ENCODE measurements at regions not wholly inside any gene's neighbourhood (a gene's known extent, or its start where the extent isn't known, plus 50 kb on each side); places are given as distances from the start of the nearest gene placed in this dataset.
A peak's percentile ranks its signal among the peaks of the same experiment; 100 is the strongest.

- POLR2A ChIA-PET: interaction anchor here (0.6 to 1.2 kb wide), 2 partner anchors 8 to 625 kb away, joined by 3 to 4 read pairs; no protein-coding TSS in a partner anchor
- Mint-ChIP-seq H3K36me3 (ENCODE audit: insufficient read depth, unreplicated experiment) (no peaks in the 10 kb centered on the region), H3K27me3 (ENCODE audit: insufficient read depth, unreplicated experiment) (no peaks in the 10 kb centered on the region), H3K4me3 (ENCODE audit: unreplicated experiment) (no peak overlapping the region), H3K4me1 (ENCODE audit: insufficient read depth, unreplicated experiment) (peaks cover 8% of the 10 kb centered on the region), H3K27ac (ENCODE audit: low read depth, unreplicated experiment) (no peak overlapping the region), H3K9me3 (ENCODE audit: unreplicated experiment) (peaks cover 17% of the 10 kb centered on the region)
- no peak for TF ChIP-seq CTCF (IDR thresholded peaks at IDR 0.05; ENCODE audit: unreplicated experiment)
- no peak for DNase-seq (ENCODE audit: unreplicated experiment)
- CTCF ChIA-PET: interaction anchor here (0.6 kb wide), 1 partner anchor 27 kb away, joined by 3 read pairs; no protein-coding TSS in a partner anchor
- intact Hi-C loops (cut with micrococcal nuclease): no loop called here
- no TSS peak for BruUV-seq (replicated peaks)
These were observed 459.0 kb downstream of the KLF5 start for GRCh38 chr13:73517766-73518165.

- Mint-ChIP-seq H3K36me3 (ENCODE audit: insufficient read depth, unreplicated experiment) (no peaks in the 10 kb centered on the region), H3K27ac (ENCODE audit: low read depth, unreplicated experiment) (no peak overlapping the region), H3K4me3 (ENCODE audit: unreplicated experiment) (no peak overlapping the region), H3K27me3 (ENCODE audit: insufficient read depth, unreplicated experiment) (no peaks in the 10 kb centered on the region), H3K9me3 (ENCODE audit: unreplicated experiment) (peaks cover 17% of the 10 kb centered on the region), H3K4me1 (ENCODE audit: insufficient read depth, unreplicated experiment) (peaks cover 6% of the 10 kb centered on the region)
- no peak for DNase-seq (ENCODE audit: unreplicated experiment)
- intact Hi-C loops (cut with micrococcal nuclease): no loop called here
- BruUV-seq (replicated peaks): no TSS peak
- POLR2A ChIA-PET: interaction anchor here (0.7 to 1.2 kb wide), 2 partner anchors 9 to 19 kb away, joined by 4 to 5 read pairs; no protein-coding TSS in a partner anchor
- no peak for TF ChIP-seq CTCF (IDR thresholded peaks at IDR 0.05; ENCODE audit: unreplicated experiment)
- CTCF ChIA-PET: interaction anchor here (0.7 kb wide), 1 partner anchor 83 kb away, joined by 3 read pairs; no protein-coding TSS in a partner anchor
These were observed 457.9 kb downstream of the KLF5 start for GRCh38 chr13:73516731-73517130.

- CTCF ChIA-PET: no interaction called here
- no peak for TF ChIP-seq CTCF (IDR thresholded peaks at IDR 0.05; ENCODE audit: unreplicated experiment)
- Mint-ChIP-seq H3K27ac (ENCODE audit: low read depth, unreplicated experiment) (no peak overlapping the region), H3K27me3 (ENCODE audit: insufficient read depth, unreplicated experiment) (no peaks in the 10 kb centered on the region), H3K9me3 (ENCODE audit: unreplicated experiment) (peaks cover 25% of the 10 kb centered on the region), H3K4me3 (ENCODE audit: unreplicated experiment) (no peak overlapping the region), H3K4me1 (ENCODE audit: insufficient read depth, unreplicated experiment) (no peaks in the 10 kb centered on the region), H3K36me3 (ENCODE audit: insufficient read depth, unreplicated experiment) (no peaks in the 10 kb centered on the region)
- DNase-seq (ENCODE audit: unreplicated experiment): no peak
- BruUV-seq (replicated peaks): no TSS peak
- intact Hi-C loops (cut with micrococcal nuclease): no loop called here
- POLR2A ChIA-PET: interaction anchor here (0.7 kb wide), 1 partner anchor 285 kb away, joined by 3 read pairs; no protein-coding TSS in a partner anchor
These were observed 455.4 kb downstream of the KLF5 start for GRCh38 chr13:73514208-73514607.

- Mint-ChIP-seq H3K27me3 (ENCODE audit: insufficient read depth, unreplicated experiment) (no peaks in the 10 kb centered on the region), H3K27ac (ENCODE audit: low read depth, unreplicated experiment) (peak overlapping the region; percentile 81), H3K4me1 (ENCODE audit: insufficient read depth, unreplicated experiment) (no peaks in the 10 kb centered on the region), H3K9me3 (ENCODE audit: unreplicated experiment) (peaks cover 25% of the 10 kb centered on the region), H3K4me3 (ENCODE audit: unreplicated experiment) (no peak overlapping the region), H3K36me3 (ENCODE audit: insufficient read depth, unreplicated experiment) (no peaks in the 10 kb centered on the region)
- POLR2A ChIA-PET: interaction anchor here (0.7 kb wide), 1 partner anchor 285 kb away, joined by 3 read pairs; no protein-coding TSS in a partner anchor
- TF ChIP-seq CTCF (IDR thresholded peaks at IDR 0.05; ENCODE audit: unreplicated experiment): no peak
- CTCF ChIA-PET: no interaction called here
- intact Hi-C loops (cut with micrococcal nuclease): no loop called here
- no TSS peak for BruUV-seq (replicated peaks)
- no peak for DNase-seq (ENCODE audit: unreplicated experiment)
These were observed 454.9 kb downstream of the KLF5 start for GRCh38 chr13:73513751-73514150.
